Activated naive CD4-positive, alpha-beta T cell treated with Interleukin-2 at 50 U/mL for 16 hours (primary cell): ENCODE measurements at regions not wholly inside any gene's neighbourhood (a gene's known extent, or its start where the extent isn't known, plus 50 kb on each side); places are given as distances from the start of the nearest gene placed in this dataset.
"Not testable (repeated sequence)": the region's sequence is repeated elsewhere in the genome, so short reads cannot be mapped to it uniquely, and the experiment has no call there.

Experiments used
- DNase-seq: peaks from one replicate; pipeline ENCODE4 v3.0.0-alpha.2; 2020

- DNase-seq, result no peak
Observed at GRCh38 chr12:67716817-67717216, 68.3 kb downstream of the DYRK2 start.

GRCh38 chr12:67719303-67719702 is 70.8 kb downstream of the DYRK2 start:
- not testable (repeated sequence) for DNase-seq

DNA sequence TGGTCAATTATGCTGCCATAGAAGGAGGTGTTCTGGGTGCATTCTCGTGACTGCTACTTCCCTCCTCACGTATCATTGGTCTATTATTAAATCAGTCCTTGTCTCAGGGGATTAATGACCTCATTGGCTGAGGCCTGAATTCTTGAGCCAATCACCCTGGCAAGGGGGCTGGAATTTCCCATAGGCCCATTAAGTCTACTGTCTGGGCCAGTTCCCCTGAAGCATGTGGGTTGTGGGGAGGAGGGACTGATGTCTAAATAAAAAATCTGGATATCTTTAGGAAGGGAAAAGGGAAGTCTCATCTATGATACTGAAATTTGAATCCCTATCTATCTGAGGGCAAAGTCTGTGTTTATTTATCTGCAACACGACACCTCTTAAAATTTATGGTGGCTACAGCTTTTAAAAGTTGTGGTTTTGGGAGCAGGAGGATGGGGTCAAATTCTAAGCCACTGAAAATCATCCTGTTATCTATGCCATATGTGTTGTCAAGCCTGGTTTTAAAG is 71.9 kb downstream of the DYRK2 start:
- DNase-seq, result no peak

DNA sequence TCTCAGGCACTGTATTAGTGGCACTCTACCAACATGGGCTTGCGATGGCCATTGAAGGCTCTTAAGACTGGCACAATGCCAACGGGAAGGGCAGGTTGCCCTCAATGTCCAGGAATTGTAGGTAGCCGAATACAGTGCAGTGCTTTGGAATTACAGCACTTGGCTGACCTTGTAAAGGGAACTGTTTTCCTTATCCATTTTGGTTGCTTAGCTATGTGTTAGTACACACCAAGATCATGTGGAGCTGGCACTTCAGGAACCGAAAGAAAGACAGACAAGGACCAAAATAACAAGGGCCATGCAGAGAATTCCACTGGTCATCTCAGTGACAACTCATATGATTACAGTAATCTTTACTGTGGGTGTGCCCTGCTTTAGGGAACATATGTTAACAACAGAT is 72.7 kb downstream of the DYRK2 start:
- no peak for DNase-seq

DNA sequence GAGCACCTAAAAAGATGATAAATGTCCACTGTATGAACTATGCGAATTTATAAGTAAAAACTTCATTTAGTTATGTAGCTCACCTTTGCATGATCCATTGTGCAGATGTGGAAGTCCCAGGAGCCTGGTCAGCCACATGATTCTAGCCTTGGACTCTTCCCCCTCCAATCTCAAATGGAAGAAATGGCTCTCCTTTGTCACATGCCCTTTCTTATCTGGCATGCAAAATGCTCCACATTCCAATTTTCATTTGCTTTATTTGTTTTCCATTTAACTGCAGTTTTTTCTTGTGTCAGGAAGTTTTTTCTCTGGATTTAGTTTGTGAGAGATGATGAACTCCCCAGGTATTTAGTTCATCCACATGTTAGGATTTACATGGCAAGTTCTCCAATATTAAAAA is 73.8 kb downstream of the DYRK2 start:
- DNase-seq, result no peak

GRCh38 chr12:67726868-67727267 is 78.3 kb downstream of the DYRK2 start:
- no peak for DNase-seq

DNA sequence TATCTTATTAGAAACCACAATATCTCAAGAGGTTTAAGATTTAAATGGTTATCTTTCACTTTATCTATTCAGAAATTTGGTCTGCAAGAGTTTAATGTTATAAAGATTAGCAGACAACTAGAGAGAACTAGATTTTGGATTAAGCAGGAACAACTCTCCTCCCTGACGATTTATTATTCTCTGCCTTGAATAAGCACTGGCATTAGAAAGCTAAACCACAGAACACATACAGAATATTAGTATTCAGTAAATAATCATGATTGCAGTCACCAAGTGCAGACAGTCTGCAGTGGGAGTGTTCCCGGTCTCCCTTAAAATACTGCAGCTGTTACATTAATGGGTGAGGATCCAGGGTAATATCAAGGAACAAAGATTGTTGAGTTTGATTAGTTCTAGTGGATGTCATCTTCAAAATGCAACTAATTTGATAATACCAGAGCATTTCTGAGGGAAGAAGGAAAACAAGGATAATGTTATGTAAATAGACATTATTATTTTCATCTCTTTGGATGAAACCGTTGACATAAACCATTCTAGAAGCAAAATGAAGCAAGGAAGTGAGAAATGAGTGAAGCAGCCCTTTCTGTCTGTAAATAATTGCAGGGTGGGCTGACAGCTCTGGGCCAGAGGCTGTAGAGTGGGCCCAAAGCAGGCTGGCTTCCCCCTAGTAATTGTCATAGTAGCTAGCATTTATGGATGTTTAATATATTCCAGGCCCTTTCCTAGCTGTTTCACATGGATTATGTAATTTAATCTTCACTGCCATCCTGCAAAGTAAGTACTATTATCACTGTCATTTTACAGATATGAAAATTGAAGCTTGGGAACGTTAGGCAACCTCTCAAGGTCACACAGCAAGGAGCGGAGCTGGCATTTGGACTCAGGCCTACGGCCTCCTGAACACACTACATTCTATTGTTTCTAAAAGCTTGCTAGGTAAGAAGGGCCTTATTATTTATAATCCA is 79.4 kb downstream of the DYRK2 start:
- no peak for DNase-seq

GRCh38 chr12:67732857-67733256 is 84.3 kb downstream of the DYRK2 start:
- DNase-seq, result no peak

DNA sequence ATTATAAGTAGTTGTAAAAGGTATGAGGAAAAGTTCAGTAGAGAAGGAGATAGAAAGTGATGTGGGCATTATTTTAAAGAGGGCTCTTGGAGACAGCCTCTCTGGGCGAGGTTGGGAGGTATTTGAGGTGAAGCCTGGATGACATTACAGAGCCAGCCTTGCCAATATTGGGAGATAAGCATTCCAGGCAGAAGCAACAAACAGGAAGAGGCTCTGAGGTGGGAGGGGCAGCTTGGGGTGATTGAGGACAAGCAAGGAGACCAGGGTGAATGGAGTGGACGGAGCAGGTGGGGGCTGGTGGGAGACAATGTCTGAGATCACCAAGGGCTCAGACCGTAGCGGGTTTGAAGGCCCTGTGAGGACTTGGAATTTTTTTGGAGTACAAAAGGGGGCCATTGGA is 87.3 kb downstream of the DYRK2 start:
- DNase-seq, result no peak

GRCh38 chr12:67740711-67741110 is 92.2 kb downstream of the DYRK2 start:
- no peak for DNase-seq

- DNase-seq, result no peak
Observed at GRCh38 chr12:67741270-67741669, 92.7 kb downstream of the DYRK2 start.

- no peak for DNase-seq
Observed at GRCh38 chr12:67742461-67742860, 93.9 kb downstream of the DYRK2 start.

DNA sequence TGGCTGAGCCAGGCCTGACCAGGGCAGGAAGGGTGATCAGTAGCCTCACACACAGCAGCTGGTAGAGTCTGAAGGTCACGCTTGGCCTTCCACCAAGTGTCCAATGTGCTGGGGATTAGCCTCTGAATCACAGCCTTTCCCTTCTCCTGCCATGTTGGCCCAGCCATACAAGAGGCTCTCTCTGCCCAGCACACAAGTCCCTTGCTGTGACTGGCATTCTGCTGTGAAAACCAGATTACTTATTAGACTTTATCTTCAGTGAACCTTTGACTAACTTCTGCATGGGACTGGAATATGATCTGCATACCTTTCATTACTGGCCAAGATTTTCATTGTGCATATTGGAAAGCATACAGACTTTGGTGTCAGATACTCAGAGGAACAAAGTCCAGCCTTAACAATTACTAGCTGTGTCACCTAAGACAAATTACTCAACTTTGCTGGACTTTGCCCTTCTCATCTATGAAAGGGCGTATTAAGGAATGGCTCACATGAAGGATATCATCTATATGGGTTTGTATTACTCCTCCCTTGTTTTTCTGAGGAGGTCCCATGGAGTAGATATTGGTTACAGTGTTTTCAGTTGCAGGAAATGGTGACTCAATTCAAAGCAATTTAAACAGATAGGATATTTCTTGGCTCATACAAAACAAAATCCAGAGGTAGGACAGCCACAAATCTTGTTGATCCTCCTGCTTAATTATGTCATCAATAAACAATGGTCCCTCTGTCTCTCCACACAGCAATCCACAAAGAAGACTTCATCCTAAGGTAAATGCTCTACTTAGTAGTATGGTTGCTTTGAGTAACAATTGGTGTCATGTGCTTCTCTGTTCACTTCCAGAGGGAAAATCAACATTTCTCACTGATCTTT is 99.6 kb downstream of the DYRK2 start:
- DNase-seq, result no peak

GRCh38 chr12:67748743-67749040 is 100.1 kb downstream of the DYRK2 start:
- DNase-seq, result no peak

GRCh38 chr12:67750513-67751183 is 102.1 kb downstream of the DYRK2 start:
- DNase-seq, result no peak

DNA sequence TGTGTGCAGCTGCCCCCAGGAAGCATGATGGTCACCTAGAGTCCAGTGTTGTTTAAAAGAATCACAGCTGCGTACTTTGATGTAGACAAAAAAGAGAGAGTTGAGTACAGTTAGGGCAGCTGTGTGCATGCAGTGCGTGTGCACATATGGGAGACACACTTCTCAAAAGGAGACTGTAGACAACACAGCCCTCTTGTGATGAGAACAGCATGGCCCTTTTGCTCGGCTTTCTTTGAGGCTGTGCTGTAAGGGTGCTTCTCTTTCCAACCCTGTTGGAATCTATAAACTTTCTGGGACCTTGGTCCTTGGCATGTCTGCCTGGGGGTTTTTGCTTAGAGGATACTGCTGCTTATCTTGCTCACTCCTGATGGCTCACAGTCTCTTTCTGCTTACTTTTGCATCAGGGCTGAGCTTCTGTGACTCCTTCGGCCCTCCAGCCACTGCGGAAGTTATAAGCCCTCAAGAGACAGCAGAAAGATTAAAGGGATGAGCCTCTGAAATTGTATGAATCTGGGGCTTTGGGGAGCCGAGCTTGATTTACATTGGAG is 102.9 kb downstream of the DYRK2 start:
- DNase-seq, result no peak

GRCh38 chr12:67752226-67752732 is 103.7 kb downstream of the DYRK2 start:
- DNase-seq, result no peak

GRCh38 chr12:67754933-67755697 is 106.6 kb downstream of the DYRK2 start:
- no peak for DNase-seq

GRCh38 chr12:67757651-67758050 is 109.1 kb downstream of the DYRK2 start:
- no peak for DNase-seq

- DNase-seq, result no peak
Observed at GRCh38 chr12:67758119-67758518, 109.6 kb downstream of the DYRK2 start.

DNA sequence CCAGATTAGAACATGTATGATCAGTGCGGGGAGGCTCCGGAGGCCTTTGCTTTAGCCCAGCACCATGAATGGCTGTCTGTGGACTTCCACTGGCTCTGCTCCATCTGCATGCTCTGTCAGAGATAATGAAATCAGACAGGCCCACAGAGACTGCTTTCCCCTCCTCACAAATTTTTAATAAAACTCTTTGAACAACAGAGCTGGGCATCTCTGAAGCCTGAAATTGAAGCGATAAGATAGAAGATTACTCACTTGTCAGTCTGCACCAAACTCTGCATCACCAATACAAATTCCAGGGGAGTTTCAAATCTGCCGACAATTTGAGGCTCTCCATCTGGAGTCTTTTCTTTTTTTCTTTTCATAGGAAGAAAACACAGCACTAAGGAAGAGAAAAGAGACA is 110.0 kb downstream of the DYRK2 start:
- DNase-seq, result no peak

DNA sequence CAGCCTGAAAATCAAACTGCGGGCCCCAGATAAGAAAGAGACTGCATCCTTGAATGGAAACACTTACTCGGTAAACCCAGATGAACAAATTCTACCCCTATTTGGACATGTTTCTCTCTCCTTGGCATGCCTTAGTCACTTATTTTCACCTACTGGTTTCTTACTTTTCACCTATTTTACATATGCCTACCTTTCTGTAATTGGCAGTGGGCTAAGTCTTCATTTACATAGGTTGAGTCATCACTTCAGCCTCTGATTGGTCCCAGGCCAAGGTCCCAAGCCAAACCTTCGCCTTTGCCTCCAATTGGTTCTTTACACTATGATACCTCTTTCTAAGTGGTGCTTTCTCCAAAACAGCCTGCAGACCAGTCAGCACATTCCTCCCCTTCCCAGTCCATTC is 111.3 kb downstream of the DYRK2 start:
- no peak for DNase-seq
